ENCODE measurements at regions not wholly inside any gene's neighbourhood (a gene's known extent, or its start where the extent isn't known, plus 50 kb on each side); places are given as distances from the start of the nearest gene placed in this dataset.

DNA sequence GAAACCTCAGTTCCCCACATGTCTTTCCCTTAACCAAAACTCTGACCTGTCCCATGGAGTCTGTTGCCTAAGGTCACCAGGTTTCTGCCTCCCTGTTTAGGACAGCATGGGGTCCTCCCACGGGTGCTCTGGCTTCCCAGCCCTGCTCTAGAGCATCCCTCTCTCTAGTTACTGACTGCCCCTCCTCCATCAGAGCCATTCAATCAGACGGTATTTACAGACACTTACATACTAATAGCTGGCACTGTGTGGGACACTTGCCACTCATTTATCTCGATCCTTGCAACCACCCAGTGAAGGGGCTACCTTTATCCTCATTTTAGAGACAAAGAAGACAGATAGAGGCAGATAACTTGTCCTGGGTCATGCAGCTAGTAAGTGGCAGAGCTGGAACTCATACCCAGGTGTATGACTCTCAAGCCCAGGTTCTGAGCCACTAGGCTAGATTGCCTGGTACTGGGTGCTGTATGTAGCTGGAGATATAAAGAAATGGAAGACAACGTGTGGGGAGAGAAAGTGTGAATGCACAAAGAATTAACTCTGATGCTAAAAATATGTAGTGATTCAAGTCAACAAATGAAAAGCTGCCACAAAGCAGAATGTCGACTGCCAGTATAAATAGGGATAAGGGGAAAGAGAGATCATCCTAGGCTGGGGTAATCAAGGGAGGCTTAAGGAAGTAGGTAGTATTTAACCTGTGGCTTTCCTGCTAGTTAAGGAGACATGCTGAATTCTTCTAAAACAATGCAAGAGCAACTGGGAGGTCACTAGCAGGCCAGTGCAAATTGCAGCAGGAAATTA lies 52.5 kb upstream of the PDE8B start:
- no peak for DNase-seq (ENCODE audit: low read depth)

DNA sequence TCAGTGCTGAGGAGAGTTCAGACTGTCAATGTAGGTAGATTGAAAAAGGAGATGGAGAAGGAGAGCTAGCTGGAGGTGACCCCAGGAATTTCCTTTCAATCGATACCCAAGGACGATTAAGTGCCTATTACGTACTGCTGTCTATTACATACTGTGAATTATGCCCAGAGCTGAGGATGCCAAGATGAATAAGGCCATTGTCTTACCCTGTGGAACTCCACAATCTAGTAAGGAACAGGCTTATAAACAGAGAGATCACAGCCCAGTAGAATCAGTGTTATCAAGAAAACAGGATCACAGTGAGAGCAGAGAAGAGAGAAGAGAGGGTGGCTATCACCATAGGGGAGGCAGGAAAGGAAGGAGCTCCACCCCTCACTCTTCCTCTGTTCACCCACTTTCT lies 54.1 kb upstream of the PDE8B start:
- DNase-seq (ENCODE audit: low read depth): no peak

- DNase-seq (ENCODE audit: low read depth): no peak
These were observed 55.2 kb upstream of the PDE8B start for GRCh38 chr5:77155179-77155785.

- DNase-seq (ENCODE audit: low read depth): no peak
These were observed 58.0 kb upstream of the PDE8B start for GRCh38 chr5:77152441-77152840.

GRCh38 chr5:77151501-77151900 lies 59.0 kb upstream of the PDE8B start:
- no peak for DNase-seq (ENCODE audit: low read depth)

GRCh38 chr5:77146896-77147295 lies 59.8 kb upstream of the ZBED3 start:
- no peak for DNase-seq (ENCODE audit: low read depth)

DNA sequence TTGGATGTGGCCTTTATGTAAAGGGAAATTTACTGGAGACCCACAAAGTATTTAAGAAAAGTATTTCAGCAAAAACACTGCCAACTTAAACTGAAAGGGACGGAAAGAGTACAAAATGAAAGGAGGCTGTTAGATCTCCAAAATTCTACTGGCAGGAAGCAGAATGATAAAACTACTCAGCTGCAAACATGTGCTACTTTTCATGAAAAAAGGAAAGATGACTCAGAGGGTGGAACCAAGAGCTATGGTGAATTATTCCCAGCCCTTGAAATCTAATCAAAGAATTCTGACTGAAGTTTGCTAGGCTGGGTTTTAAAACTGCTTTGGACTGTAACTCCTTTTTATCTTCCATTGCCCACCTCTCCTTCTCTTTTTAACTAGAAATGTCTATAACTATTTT lies 58.6 kb upstream of the ZBED3 start:
- no peak for DNase-seq (ENCODE audit: low read depth)

DNA sequence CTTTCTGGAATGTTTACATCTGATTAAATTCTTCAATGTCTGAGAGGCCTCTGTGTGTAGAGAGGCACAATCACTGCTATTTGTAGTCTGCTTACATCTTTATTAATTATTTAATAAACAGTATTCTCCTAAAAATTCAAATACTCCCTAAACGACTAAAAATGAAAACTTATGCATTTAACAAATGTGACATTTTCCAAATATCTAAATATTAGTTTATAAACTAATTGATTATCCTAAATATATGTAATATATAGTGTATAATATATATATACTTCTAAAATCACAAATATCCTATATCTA lies 57.7 kb upstream of the ZBED3 start:
- no peak for DNase-seq (ENCODE audit: low read depth)

DNA sequence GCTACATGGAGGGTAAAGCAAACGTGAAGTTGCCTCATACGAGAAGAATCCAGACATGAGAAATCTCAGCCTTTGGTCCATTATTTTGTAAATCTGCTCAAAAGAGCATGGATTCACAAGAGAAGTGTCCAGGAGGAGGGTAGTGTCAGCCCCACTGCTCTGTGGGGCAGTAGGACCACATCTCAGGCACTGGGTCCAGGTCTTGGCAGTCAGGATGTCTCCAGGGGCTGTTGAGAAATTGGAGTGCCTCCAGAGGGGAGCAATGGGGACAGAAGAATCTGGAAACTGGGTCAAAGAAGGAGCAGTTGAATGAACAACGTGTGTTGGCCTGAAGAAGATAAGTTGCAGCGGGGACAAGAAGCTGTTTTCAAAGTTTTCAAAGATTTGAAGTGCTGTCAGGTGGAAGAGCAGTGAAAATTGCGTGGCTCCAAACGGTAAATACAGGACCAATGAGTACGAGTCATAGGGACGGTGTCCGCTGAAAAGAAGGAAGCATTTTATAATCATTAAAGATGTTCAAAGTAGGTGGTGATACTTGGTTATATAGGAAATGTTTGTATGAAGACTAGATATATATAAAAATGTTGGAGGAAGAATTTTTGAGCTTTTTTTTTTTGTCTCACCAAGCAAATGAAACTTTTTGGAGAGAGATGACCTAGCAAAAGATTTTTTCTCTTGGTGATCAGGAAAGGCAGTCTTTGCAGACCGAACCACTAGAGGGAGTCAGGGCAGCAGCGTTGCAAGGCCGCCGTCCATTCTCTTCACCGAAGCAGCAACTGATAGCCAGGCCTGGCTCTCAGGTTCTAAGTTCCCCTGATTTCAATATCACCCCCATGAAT lies 57.1 kb upstream of the ZBED3 start:
- DNase-seq (ENCODE audit: low read depth): peak; percentile 17

- no peak for DNase-seq (ENCODE audit: low read depth)
These were observed 53.3 kb upstream of the ZBED3 start for GRCh38 chr5:77140350-77140749.

- no peak for DNase-seq (ENCODE audit: low read depth)
These were observed 51.9 kb upstream of the ZBED3 start for GRCh38 chr5:77139001-77139400.
